Hepatocyte (in vitro differentiated cells): ENCODE measurements at regions not wholly inside any gene's neighbourhood (a gene's known extent, or its start where the extent isn't known, plus 50 kb on each side); places are given as distances from the start of the nearest gene placed in this dataset.

Source experiments
- EZH2phosphoT487 ChIP-seq: fragments of 200-600 bp; sonication (generic); IDR thresholded peaks from one replicate; pipeline ENCODE4 v1.6.1; 2018; ENCODE audit warnings: antibody characterized with exemption, mild to moderate bottlenecking, low read depth, moderate library complexity; ENCODE audit not compliant: unreplicated experiment, severe bottlenecking
- TF ChIP-seq, protein P1 (sequence below): fragments of 200-600 bp; sonication (generic); IDR thresholded peaks from 2 replicates; pipeline ENCODE4 v1.5.1; 2016; ENCODE audit warnings: antibody characterized with exemption, mild to moderate bottlenecking; ENCODE audit not compliant: poor library complexity

DNA sequence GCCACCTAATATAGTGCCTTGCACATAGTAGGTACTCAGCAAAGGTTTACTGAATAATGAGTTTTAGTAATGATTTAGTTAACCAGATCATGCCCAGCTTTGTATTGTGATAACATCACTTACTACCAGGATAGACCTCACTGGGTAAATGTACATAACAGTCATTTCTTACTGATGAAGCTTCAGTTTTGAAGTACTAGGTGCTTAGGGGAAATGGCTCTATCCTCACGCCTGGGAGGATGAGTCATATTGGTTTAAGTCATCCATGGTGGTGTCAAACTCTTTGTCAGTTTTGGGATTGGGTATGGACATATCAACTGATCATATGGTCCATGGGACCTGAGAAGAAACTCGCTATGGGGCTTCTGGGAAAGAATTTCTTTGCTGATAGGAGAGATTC is 90.6 kb upstream of the USP24 start:
- TF ChIP-seq, protein P1, sequence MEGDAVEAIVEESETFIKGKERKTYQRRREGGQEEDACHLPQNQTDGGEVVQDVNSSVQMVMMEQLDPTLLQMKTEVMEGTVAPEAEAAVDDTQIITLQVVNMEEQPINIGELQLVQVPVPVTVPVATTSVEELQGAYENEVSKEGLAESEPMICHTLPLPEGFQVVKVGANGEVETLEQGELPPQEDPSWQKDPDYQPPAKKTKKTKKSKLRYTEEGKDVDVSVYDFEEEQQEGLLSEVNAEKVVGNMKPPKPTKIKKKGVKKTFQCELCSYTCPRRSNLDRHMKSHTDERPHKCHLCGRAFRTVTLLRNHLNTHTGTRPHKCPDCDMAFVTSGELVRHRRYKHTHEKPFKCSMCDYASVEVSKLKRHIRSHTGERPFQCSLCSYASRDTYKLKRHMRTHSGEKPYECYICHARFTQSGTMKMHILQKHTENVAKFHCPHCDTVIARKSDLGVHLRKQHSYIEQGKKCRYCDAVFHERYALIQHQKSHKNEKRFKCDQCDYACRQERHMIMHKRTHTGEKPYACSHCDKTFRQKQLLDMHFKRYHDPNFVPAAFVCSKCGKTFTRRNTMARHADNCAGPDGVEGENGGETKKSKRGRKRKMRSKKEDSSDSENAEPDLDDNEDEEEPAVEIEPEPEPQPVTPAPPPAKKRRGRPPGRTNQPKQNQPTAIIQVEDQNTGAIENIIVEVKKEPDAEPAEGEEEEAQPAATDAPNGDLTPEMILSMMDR = no peak
- TF ChIP-seq EZH2phosphoT487 = no peak
